Left renal cortex interstitium (tissue), 4 donors: ENCODE measurements at regions not wholly inside any gene's neighbourhood (a gene's known extent, or its start where the extent isn't known, plus 50 kb on each side); places are given as distances from the start of the nearest gene placed in this dataset.

Source experiments
- DNase-seq, 4 donors: peaks; one replicate each; pipeline ENCODE4 v3.0.0-alpha.2; 2013; ENCODE audit warnings: low read depth in 4 of 4, low spot score in 2 of 4, missing footprints in 1 of 4

- DNase-seq, result no peak
Observed at GRCh38 chr3:80259736-80260135, 491.9 kb upstream of the ROBO1 start.

GRCh38 chr3:80252113-80252512 is 484.3 kb upstream of the ROBO1 start:
- no peak for DNase-seq

GRCh38 chr3:80247766-80248165 is 480.0 kb upstream of the ROBO1 start:
- no peak for DNase-seq

GRCh38 chr3:80244390-80244789 is 476.6 kb upstream of the ROBO1 start:
- no peak for DNase-seq

GRCh38 chr3:80241791-80242190 is 474.0 kb upstream of the ROBO1 start:
- DNase-seq, result no peak

GRCh38 chr3:80239301-80239700 is 471.5 kb upstream of the ROBO1 start:
- DNase-seq, result no peak

- DNase-seq, result no peak
Observed at GRCh38 chr3:80238606-80239005, 470.8 kb upstream of the ROBO1 start.

- DNase-seq, result no peak
Observed at GRCh38 chr3:80238152-80238551, 470.4 kb upstream of the ROBO1 start.

GRCh38 chr3:80234706-80235105 is 466.9 kb upstream of the ROBO1 start:
- no peak for DNase-seq

- DNase-seq, result no peak
Observed at GRCh38 chr3:80233576-80233975, 465.8 kb upstream of the ROBO1 start.

GRCh38 chr3:80232760-80233159 is 465.0 kb upstream of the ROBO1 start:
- DNase-seq, result no peak

GRCh38 chr3:80230962-80231361 is 463.2 kb upstream of the ROBO1 start:
- DNase-seq, result no peak

- no peak for DNase-seq
Observed at GRCh38 chr3:80227216-80227615, 459.4 kb upstream of the ROBO1 start.

GRCh38 chr3:80215191-80215590 is 447.4 kb upstream of the ROBO1 start:
- no peak for DNase-seq

GRCh38 chr3:80213086-80213485 is 445.3 kb upstream of the ROBO1 start:
- DNase-seq, result no peak

GRCh38 chr3:80192936-80193335 is 425.1 kb upstream of the ROBO1 start:
- no peak for DNase-seq

- DNase-seq, result peak in 2 of 4 donors; percentile 2 to 6
Observed at GRCh38 chr3:80190051-80190450, 422.3 kb upstream of the ROBO1 start.

- no peak for DNase-seq
Observed at GRCh38 chr3:80187981-80188380, 420.2 kb upstream of the ROBO1 start.

GRCh38 chr3:80159990-80160506 is 392.2 kb upstream of the ROBO1 start:
- DNase-seq, result no peak

GRCh38 chr3:80158332-80158731 is 390.5 kb upstream of the ROBO1 start:
- DNase-seq, result no peak

- no peak for DNase-seq
Observed at GRCh38 chr3:80157546-80157945, 389.7 kb upstream of the ROBO1 start.

- DNase-seq, result no peak
Observed at GRCh38 chr3:80152692-80153091, 384.9 kb upstream of the ROBO1 start.

GRCh38 chr3:80142714-80143113 is 374.9 kb upstream of the ROBO1 start:
- no peak for DNase-seq
